ENCODE measurements at regions not wholly inside any gene's neighbourhood (a gene's known extent, or its start where the extent isn't known, plus 50 kb on each side); places are given as distances from the start of the nearest gene placed in this dataset.

GRCh38 chr3:72290859-72291638 lies 506.1 kb upstream of the PROK2 start:
- in situ Hi-C loops (cut with MboI; ENCODE audit: low sequenced_read_pairs) = no loop called here

GRCh38 chr3:72289692-72290071 lies 504.7 kb upstream of the PROK2 start:
- in situ Hi-C loops (cut with MboI; ENCODE audit: low sequenced_read_pairs) = no loop called here

- in situ Hi-C loops (cut with MboI; ENCODE audit: low sequenced_read_pairs) = no loop called here
Observed at GRCh38 chr3:72288955-72289691, 504.2 kb upstream of the PROK2 start.

- in situ Hi-C loops (cut with MboI; ENCODE audit: low sequenced_read_pairs) = no loop called here
Observed at GRCh38 chr3:72287956-72288355, 503.0 kb upstream of the PROK2 start.

- in situ Hi-C loops (cut with MboI; ENCODE audit: low sequenced_read_pairs) = no loop called here
Observed at GRCh38 chr3:72285502-72285901, 500.6 kb upstream of the PROK2 start.

GRCh38 chr3:72284471-72284870 lies 499.5 kb upstream of the PROK2 start:
- in situ Hi-C loops (cut with MboI; ENCODE audit: low sequenced_read_pairs) = no loop called here

GRCh38 chr3:72282918-72283317 lies 498.0 kb upstream of the PROK2 start:
- in situ Hi-C loops (cut with MboI; ENCODE audit: low sequenced_read_pairs) = no loop called here

- in situ Hi-C loops (cut with MboI; ENCODE audit: low sequenced_read_pairs) = no loop called here
Observed at GRCh38 chr3:72281551-72281950, 496.6 kb upstream of the PROK2 start.

GRCh38 chr3:72280876-72281275 lies 495.9 kb upstream of the PROK2 start:
- in situ Hi-C loops (cut with MboI; ENCODE audit: low sequenced_read_pairs) = no loop called here

GRCh38 chr3:72279631-72280041 lies 494.7 kb upstream of the PROK2 start:
- in situ Hi-C loops (cut with MboI; ENCODE audit: low sequenced_read_pairs) = no loop called here

GRCh38 chr3:72279068-72279604 lies 494.2 kb upstream of the PROK2 start:
- in situ Hi-C loops (cut with MboI; ENCODE audit: low sequenced_read_pairs) = no loop called here

- in situ Hi-C loops (cut with MboI; ENCODE audit: low sequenced_read_pairs) = no loop called here
Observed at GRCh38 chr3:72278349-72279067, 493.6 kb upstream of the PROK2 start.

- in situ Hi-C loops (cut with MboI; ENCODE audit: low sequenced_read_pairs) = no loop called here
Observed at GRCh38 chr3:72277710-72278109, 492.8 kb upstream of the PROK2 start.

- in situ Hi-C loops (cut with MboI; ENCODE audit: low sequenced_read_pairs) = no loop called here
Observed at GRCh38 chr3:72276806-72277205, 491.9 kb upstream of the PROK2 start.

GRCh38 chr3:72275331-72275751 lies 490.4 kb upstream of the PROK2 start:
- in situ Hi-C loops (cut with MboI; ENCODE audit: low sequenced_read_pairs) = no loop called here

- in situ Hi-C loops (cut with MboI; ENCODE audit: low sequenced_read_pairs) = no loop called here
Observed at GRCh38 chr3:72274493-72275330, 489.8 kb upstream of the PROK2 start.

GRCh38 chr3:72273615-72274014 lies 488.7 kb upstream of the PROK2 start:
- in situ Hi-C loops (cut with MboI; ENCODE audit: low sequenced_read_pairs) = no loop called here

- in situ Hi-C loops (cut with MboI; ENCODE audit: low sequenced_read_pairs) = no loop called here
Observed at GRCh38 chr3:72272356-72272755, 487.4 kb upstream of the PROK2 start.

GRCh38 chr3:72271923-72272322 lies 487.0 kb upstream of the PROK2 start:
- in situ Hi-C loops (cut with MboI; ENCODE audit: low sequenced_read_pairs) = no loop called here

GRCh38 chr3:72271216-72271615 lies 486.3 kb upstream of the PROK2 start:
- in situ Hi-C loops (cut with MboI; ENCODE audit: low sequenced_read_pairs) = no loop called here

- in situ Hi-C loops (cut with MboI; ENCODE audit: low sequenced_read_pairs) = no loop called here
Observed at GRCh38 chr3:72270730-72271129, 485.8 kb upstream of the PROK2 start.

Data from HL-60/S4 treated with retinoic acid at 250 ng/mL for 4 days and 3 days (cell line).